HT-29 (cell line): ENCODE measurements at regions not wholly inside any gene's neighbourhood (a gene's known extent, or its start where the extent isn't known, plus 50 kb on each side); places are given as distances from the start of the nearest gene placed in this dataset. TPM values are rescaled to one million over a fixed set of nuclear protein-coding genes. Genes with fewer than 3 reads are reported as not detected.

Experiments used
- DNase-seq: peaks from one replicate; pipeline ENCODE4 v3.0.0-alpha.2; 2015; ENCODE audit warnings: low spot score
- small RNA-seq: library from RNA; depleted of rRNA; stranded (forward); fragments of <200 nt; gene quantifications from one replicate; pipeline ENCODE3, GENCODE V24; 2014

DNA sequence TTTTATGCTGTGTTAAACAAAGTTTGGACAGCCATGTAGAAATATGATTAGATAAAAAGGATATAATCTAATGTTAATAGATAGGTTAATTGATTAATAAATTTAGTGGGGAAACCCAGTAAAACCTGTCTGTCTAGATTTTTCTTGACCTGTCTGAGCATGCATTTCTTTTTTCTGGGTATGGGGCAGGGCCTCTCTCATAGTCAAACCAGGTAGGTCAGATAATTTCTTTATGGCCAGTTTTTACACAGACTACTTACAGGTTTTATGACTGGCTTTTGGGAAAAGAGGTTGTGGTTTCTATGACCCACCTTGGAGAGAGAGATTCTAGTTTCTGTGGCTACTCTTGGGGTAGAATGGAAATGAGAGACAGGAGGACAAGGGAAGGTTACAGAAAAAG, 135.6 kb upstream of the EPHA5 start:
- DNase-seq, result no peak

DNA sequence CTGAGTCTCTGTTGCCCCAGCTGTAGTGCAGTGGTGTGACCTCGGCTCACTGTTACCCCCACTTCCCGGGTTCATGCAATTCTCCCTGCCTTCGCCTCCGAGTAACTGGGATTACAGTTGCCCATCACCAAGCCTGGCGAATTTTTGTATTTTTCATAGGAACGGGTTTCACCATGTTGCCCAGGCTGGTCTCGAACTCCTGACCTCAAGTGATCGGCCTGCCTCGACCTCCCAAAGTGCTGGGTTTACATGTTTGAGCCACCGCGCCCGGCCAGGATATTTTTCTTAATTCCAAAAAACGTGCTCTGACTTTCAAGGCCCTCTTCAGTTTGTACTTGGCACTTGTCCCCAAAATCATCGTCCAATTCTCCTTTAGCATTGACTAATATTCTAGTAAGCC, 129.2 kb upstream of the EPHA5 start:
- no peak for DNase-seq

DNA sequence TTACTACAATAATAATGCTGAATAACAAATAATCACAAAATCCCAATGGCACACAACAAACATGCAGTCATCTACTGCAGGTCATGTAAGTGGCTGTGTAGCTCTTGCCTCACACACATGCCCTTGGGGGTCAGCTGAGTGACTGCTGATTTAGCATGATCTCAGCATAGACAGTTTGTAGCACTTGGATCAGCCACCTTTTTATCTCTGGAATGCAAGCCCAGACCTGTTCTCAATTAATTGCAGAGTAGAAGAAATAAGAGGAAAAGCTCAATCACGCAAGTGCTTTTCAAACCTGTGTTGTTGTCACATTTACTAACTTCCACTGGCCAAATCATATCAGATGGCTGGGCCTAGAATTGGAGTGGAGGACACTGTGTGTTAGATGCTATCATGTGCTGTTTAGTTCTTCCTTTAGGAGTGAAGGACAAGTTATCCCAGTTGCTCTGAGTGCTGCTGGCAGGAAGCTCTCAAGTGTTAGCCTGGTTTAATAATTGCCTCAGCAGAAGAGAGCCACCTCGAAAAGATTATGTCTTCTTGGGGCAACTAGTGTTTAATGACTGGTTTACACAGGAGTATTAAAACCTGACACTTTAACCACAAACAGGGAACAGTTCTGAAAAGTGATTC, 128.3 kb upstream of the EPHA5 start:
- peak; percentile 15 for DNase-seq

DNA sequence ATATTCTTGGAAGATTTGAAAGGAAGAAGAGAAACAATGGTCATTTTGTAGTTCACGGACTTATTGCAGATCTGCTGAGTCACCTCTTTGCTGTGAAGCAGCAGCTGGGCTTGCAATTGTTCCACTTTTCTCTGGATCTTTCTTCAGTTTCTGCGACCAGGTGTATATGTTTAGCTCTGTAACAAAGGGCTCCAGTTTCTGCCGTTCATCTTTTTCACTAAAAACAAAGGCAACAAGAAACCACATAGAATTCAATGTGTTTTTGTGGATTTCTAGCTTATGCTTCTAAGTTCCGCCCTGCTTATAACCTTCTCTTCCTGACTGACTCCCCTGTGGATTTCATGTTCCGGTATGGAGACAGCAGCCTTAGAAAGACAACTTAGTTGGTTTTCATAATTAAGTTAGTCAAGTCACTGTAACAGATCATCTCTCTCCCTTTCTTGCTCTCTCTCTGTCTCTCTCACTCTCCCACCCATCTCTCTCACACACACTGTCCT, 121.6 kb upstream of the EPHA5 start:
- DNase-seq, result no peak

DNA sequence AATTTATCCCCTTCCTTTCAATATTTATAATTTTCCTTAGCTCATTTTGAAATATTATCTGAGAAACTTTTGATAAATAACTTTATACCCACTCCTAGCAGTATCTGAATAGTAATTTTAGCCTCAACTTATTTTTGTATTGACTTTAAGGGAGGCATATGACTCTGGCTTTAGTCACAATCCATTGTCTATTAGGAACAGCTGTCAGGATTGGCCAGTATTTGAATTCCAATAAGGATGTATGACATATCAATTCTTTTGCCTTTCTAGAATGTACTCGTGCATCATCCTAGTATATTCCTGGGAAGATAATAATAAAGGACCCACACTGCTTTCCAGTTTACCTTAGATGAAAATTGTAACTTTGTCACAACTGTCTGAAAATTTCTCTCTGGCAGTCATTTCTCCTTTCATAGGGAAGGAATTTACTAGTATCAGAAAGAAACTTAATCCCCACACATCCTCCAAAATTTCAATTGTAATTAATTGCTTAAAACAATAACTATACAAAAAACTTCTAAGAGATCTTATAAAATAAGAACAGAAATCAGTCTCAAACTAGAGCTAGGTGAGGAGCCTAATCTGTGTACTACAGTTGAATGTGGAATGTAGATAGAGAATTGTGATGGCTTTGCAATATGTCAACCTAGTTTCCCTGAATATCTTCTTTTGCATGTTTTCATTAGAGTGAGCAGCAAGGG, 121.0 kb upstream of the EPHA5 start:
- DNase-seq, result no peak

DNA sequence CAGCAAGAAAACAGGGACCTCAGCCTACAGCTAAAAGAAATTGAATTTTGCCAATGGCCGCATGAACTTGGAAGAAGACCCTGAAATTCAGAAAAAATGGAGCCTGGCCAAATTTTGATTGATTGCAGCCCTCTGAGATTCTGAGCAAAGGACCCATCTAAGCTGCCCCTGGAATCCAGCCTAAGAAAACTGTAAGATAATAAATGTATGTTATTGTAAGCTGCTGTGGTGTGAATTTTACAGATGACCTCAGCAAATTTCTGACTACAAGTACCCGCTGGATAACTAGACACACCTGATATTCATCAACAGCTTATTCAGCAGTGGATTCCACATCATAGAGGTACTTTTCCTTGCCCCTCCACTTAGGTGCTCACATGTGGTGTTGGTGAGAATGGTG, 119.5 kb upstream of the EPHA5 start:
- DNase-seq, result no peak

DNA sequence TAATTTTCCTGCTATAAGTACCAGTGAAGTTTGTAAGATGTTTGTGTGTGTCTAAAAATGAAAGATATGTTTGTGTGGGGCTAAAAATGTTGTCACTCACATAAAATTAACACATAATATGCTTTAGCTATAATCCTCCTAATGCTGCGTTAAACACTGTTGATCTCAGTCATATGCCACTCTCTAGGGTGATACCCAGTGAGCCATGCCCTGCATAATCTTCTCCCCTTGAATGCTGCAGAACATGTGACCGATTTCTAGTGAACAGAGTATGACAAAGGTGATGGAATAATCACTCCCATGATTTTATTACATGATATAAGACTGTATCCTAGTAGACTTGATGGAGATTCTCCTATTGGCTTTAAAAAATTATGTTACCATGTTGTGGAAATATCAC, 119.1 kb upstream of the EPHA5 start:
- DNase-seq, result no peak

DNA sequence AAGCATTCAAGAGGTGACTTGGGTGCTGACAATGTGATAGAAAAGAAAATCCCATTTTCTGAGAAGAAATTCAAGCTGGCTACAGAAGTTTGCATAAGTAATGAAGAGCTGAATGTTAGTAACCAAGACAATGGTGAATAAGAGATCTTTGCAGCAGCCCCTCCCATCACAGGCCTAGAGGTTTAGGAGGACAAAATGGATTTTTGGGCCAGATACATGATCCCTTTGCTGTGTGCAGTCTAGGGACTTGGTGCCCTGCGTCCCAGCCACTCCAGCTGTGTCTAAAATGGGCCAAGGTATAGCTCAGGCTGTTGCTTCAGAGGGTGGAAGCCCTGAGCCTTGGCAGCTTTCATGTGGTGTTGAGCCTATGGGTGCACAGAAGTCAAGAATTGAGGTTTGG, 107.0 kb upstream of the EPHA5 start:
- no peak for DNase-seq

DNA sequence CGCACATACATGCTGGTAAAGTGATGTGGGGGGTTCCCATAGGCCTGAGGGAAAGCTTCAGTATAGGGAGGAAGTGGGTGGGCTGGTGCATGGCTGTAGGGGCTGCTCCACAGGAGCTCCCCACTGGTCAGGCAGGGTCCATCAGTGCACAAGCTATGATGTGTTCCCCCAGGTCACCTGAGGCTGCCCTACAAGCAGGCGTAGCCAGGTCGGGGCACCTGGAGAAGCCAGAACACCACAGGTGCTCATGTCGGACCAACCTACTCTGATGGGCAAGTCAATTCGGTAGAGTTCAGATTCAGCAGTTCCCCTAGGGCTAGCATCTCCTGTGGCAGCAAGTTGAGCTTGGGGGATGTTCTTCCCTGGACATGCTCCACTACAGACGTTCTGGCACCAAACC, 103.3 kb upstream of the EPHA5 start:
- no peak for DNase-seq

DNA sequence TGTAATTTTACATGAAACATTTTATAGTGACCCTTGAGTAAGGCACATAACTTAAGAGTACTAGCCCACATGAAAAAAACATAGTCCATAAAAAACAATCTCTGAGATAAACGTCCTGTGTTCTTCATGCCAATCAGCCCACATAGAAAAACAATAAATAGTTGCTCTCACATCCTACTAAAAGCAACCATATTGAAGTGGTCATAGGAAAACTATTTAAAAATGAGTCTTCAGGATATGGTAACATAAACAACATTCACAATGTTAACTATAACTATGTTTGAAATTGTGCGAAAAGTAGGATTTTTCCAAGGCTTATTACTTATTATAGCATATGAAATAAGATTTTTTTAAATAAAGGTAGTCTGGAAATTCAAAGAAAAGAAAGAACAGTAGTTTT, 77.1 kb upstream of the EPHA5 start:
- DNase-seq, result no peak

DNA sequence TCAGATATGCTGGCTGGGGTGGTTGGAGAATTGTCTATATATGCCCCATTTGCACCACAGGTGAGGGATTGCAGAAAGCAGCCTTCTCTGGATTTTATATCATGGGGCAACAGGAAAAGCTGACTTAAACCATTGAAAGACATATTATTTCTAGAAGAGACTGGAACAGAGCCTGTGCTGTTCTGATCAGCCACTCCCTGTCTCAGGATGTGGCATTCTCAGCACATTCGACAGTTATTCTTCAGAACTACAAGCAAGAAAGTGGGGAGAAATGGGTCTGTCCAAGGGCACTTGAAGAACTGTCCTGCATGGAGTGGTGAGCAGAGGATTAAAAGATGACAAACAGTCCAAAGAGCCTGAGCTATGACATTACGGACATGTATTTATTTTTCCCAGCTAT, 67.8 kb upstream of the EPHA5 start:
- DNase-seq, result no peak

DNA sequence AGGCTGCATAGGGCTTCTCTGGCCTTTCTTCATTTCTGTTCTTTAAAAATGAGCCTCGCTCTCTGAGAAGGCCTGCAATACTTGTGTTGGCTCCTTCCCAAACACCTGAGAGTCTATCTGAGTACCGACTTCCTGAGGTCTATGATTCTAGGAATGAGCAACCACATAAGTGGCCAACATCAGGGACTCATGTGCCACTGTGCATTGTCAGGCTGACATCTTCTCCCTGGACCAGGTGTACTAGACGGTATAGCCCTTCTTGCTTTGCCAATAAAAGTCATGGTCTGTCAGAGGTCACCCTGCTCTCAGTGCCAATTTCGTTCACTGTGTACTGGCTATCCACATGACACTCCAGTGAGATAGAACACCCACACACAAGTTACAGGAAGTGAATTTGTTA, 67.4 kb upstream of the EPHA5 start:
- no peak for DNase-seq

DNA sequence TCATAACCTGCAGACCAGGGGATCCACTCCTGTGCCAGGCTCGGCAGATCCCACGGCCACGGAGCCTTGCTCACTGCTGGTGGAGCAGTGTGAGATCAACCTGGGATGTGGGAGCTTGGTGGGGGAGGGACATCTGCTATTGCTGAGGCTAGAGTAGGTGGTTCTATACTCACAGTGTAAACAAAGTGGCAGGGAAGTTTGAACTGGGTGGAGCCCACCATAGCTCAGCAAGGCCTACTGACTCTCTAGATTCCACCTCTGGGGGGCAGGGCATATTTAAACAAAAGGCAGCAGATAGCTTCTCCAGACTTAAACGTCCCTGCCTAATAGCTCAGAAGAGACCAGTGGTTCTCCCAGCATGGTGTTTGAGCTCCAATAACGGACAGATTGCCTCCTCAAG, 54.7 kb upstream of the EPHA5 start:
- DNase-seq, result peak; percentile 23

Small RNA genes in the stretch of these regions (small RNA-seq; reads per million reads assigned to genes)
- gene MIR1269A (not detected), gene RNU2-40P (7.2 reads per million, percentile 86 among the genes with 10 or more reads in this experiment), gene RNU6-699P (not detected)
